Body of pancreas (tissue), 4 donors: ENCODE measurements at regions not wholly inside any gene's neighbourhood (a gene's known extent, or its start where the extent isn't known, plus 50 kb on each side); places are given as distances from the start of the nearest gene placed in this dataset.

Source experiments
- POLR2A ChIP-seq, 3 donors: fragments of 450-650 bp; IDR thresholded peaks; one replicate each; pipeline ENCODE4 v1.6.1; 2016; ENCODE audit warnings: antibody characterized with exemption in 3 of 3, mild to moderate bottlenecking in 2 of 3
- TF ChIP-seq, protein P1 (sequence below), 7 experiments: fragments of 450-650 bp in 4 of 7; fragments of 200-600 bp in 3 of 7; sonication (generic) in 3 of 7; IDR thresholded peaks; one replicate each; pipeline ENCODE4 v1.5.1; 2016 to 2019; ENCODE audit warnings: antibody characterized with exemption in 7 of 7

DNA sequence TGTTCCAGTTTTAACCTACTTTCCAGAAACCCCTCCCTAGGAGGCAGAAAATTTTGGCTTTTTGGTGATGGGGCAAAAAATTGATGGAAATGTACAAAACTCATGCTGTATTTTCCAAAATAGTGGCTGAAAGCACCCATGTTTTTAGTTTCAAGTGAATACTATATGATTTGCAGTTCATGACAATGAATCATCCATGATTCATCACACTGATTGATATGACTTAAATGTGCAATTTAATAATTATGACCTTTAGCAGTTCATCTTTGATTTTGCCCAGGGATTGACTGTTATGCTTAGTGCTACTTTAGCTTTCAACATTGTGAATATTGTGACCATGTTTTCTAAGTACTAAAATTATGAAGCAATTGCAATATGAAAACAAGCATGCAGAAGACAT, 478.7 kb downstream of the HTR1B start:
- no peak for TF ChIP-seq POLR2A (IDR thresholded peaks at IDR 0.05)
- TF ChIP-seq, protein P1, sequence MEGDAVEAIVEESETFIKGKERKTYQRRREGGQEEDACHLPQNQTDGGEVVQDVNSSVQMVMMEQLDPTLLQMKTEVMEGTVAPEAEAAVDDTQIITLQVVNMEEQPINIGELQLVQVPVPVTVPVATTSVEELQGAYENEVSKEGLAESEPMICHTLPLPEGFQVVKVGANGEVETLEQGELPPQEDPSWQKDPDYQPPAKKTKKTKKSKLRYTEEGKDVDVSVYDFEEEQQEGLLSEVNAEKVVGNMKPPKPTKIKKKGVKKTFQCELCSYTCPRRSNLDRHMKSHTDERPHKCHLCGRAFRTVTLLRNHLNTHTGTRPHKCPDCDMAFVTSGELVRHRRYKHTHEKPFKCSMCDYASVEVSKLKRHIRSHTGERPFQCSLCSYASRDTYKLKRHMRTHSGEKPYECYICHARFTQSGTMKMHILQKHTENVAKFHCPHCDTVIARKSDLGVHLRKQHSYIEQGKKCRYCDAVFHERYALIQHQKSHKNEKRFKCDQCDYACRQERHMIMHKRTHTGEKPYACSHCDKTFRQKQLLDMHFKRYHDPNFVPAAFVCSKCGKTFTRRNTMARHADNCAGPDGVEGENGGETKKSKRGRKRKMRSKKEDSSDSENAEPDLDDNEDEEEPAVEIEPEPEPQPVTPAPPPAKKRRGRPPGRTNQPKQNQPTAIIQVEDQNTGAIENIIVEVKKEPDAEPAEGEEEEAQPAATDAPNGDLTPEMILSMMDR (IDR thresholded peaks at IDR 0.05) = no peak
